H1 (cell line): ENCODE measurements at regions not wholly inside any gene's neighbourhood (a gene's known extent, or its start where the extent isn't known, plus 50 kb on each side); places are given as distances from the start of the nearest gene placed in this dataset.

Experiments used
- ATF2 ChIP-seq: IDR thresholded peaks from 2 replicates; pipeline ENCODE4 v1.6.1; 2012; ENCODE audit warnings: low read length, inconsistent platforms
- BCL11A ChIP-seq, 2 experiments: IDR thresholded peaks; one replicate each; pipeline ENCODE4 v1.6.1; 2011; ENCODE audit warnings: low read depth in 2 of 2, low read length in 2 of 2, mild to moderate bottlenecking in 2 of 2
- BRCA1 ChIP-seq: IDR thresholded peaks from 2 replicates; pipeline ENCODE4 v1.6.1; 2012; ENCODE audit warnings: low read depth, low read length, improper control_type of control experiment
- EP300 ChIP-seq, 2 experiments: IDR thresholded peaks; 1 replicate in 1 of 2; 2 replicates in 1 of 2; pipeline ENCODE4 v1.6.1; 2011 to 2012; ENCODE audit warnings: low read depth in 2 of 2, low read length in 2 of 2, mild to moderate bottlenecking in 2 of 2, borderline replicate concordance in 1 of 2, inconsistent platforms in 1 of 2, moderate library complexity in 1 of 2
- EZH2 ChIP-seq: fragments of 200-600 bp; sonication (generic); IDR thresholded peaks from 2 replicates; pipeline ENCODE4 v1.7.1; 2012; ENCODE audit warnings: low read depth, mild to moderate bottlenecking, moderate library complexity, low read length, inconsistent platforms; ENCODE audit not compliant: severe bottlenecking
- GABPA ChIP-seq: IDR thresholded peaks from 2 replicates; pipeline ENCODE4 v1.6.1; 2011; ENCODE audit warnings: mild to moderate bottlenecking, low read length, moderate library complexity, borderline replicate concordance; ENCODE audit not compliant: insufficient read depth
- SAP30 ChIP-seq: fragments of 300-600 bp; sonication (generic); IDR thresholded peaks from 2 replicates; pipeline ENCODE4 v1.7.1; 2012; ENCODE audit warnings: low read length, moderate library complexity, mild to moderate bottlenecking, inconsistent platforms; ENCODE audit not compliant: insufficient read depth, insufficient replicate concordance
- SIX5 ChIP-seq: IDR thresholded peaks from 2 replicates; pipeline ENCODE4 v1.6.1; 2011; ENCODE audit warnings: mild to moderate bottlenecking, low read depth, low read length

GRCh38 chr7:13793926-13794325, 195.5 kb downstream of the ETV1 start (continued):
- TF ChIP-seq EP300 (IDR thresholded peaks at IDR 0.05; ENCODE audit: borderline replicate concordance in 1 of 2, low read depth in 2 of 2, low read length in 2 of 2) (no peak), ATF2 (no peak), GABPA (no peak), EZH2 (no peak), BRCA1 (no peak), SAP30 (no peak), SIX5 (no peak), BCL11A (IDR thresholded peaks at IDR 0.05; ENCODE audit: low read depth in 2 of 2, low read length in 2 of 2) (no peak)
